ENCODE measurements at regions not wholly inside any gene's neighbourhood (a gene's known extent, or its start where the extent isn't known, plus 50 kb on each side); places are given as distances from the start of the nearest gene placed in this dataset.
"Not testable (repeated sequence)": the region's sequence is repeated elsewhere in the genome, so short reads cannot be mapped to it uniquely, and the experiment has no call there.

DNA sequence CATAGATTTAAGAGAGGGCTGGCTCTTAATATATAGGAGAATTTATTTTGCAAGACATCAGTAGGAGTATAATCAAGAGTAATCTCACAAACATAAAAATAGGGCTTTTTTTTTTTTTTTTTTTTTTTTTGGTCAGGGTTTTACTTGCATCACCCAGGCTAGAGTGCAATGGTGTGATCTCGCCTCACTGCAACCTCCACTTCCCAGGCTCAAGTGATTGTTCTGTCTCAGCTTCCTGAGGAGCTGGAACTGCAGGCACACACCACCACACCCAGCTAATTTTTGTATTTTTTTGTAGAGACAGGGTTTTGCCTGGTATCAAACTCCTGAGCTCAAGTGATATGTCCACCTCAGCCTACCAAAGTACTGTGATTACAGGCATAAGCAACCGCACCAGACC lies 535.3 kb downstream of the CCSER2 start:
- ATAC-seq (no peak), DNase-seq (no peak)
- H3K4me3 ChIP-seq = no peak overlapping the region
- no peak overlapping the region for H3K27ac ChIP-seq
- H3K4me1 ChIP-seq = no peaks in the 10 kb centered on the region
- H3K9me3 ChIP-seq = peaks cover 0 to 7% (median 0%) of the 10 kb centered on the region in 3 donors
- H3K27me3 ChIP-seq = no peaks in the 10 kb centered on the region
- WGBS, 2 donors = 85 to 93% methylated on average over 2 of the region's 2 CpGs
- H3K36me3 ChIP-seq (replicated peaks in 1 of 2; ENCODE audit: insufficient read depth in 1 of 2, low read depth in 2 of 2) = no peaks in the 10 kb centered on the region
- TF ChIP-seq, protein P1, sequence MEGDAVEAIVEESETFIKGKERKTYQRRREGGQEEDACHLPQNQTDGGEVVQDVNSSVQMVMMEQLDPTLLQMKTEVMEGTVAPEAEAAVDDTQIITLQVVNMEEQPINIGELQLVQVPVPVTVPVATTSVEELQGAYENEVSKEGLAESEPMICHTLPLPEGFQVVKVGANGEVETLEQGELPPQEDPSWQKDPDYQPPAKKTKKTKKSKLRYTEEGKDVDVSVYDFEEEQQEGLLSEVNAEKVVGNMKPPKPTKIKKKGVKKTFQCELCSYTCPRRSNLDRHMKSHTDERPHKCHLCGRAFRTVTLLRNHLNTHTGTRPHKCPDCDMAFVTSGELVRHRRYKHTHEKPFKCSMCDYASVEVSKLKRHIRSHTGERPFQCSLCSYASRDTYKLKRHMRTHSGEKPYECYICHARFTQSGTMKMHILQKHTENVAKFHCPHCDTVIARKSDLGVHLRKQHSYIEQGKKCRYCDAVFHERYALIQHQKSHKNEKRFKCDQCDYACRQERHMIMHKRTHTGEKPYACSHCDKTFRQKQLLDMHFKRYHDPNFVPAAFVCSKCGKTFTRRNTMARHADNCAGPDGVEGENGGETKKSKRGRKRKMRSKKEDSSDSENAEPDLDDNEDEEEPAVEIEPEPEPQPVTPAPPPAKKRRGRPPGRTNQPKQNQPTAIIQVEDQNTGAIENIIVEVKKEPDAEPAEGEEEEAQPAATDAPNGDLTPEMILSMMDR (IDR thresholded peaks at IDR 0.05) = no peak
- TF ChIP-seq POLR2A (IDR thresholded peaks at IDR 0.05) = no peak
- intact Hi-C loops (cut with DNase I) = no loop called here

DNA sequence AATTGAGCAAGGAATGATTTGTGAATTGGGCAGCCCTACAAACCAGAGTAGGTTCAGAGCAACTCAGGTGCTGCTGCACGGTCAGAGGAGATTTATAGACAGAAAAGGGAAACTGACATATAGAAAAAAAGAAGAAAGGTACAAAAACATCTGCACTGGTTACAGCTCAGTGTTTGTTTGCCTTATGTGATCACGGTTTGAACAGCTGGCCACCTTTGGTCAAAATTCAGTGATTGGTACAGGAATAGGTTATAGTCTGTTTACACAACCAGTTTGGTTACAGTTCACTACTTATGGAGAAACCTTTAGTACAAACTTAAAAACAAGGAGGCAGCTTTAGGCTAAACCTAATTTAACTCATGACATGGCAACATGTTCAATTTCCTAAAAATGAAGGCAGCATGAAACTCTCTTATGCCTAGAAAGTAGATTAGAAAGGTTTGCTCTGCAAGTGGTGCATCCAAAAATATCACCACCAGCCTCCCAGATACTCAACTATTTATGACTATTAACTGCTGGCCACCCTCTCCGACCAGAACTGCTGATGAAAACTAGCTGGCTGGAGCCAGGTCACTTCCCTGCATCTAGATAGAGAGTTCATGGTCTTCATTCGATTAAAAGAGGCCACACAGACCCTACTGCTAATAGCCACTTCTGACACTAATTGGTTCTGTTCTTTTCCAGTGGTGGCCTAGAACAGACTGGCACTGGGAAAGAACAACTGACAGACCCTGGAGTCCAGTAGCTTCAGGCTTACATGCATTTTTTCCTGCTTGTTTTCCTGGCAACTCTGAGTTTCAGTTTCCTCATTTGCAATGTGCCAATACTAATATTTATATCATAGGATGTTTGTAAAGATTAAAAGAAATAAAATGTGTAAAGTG lies 548.0 kb downstream of the CCSER2 start:
- DNase-seq (no peak), ATAC-seq (no peak)
- intact Hi-C loops (cut with DNase I) = no loop called here

DNA sequence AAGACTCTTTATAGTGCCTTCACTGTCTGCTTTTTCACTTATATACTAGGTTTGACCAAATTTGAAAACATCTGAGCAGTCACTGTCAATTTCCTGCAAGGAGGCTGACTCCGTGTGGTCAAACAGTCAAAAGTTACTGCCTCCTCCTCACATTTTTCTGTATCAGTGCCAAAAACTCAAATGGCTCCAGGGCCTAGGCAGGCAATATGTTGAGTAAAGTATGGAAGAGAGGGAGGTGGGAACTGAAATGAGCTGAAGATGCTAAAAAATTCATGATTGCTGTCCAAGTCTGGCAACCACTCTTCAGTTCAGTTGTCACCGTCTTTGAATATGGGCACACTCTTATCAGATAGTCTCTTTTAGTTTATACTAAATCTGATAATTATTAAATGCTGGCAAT lies 551.6 kb downstream of the CCSER2 start:
- ATAC-seq (no peak), DNase-seq (no peak)
- Histone ChIP-seq H3K27me3 (no peaks in the 10 kb centered on the region), H3K36me3 (replicated peaks in 1 of 2; ENCODE audit: insufficient read depth in 1 of 2, low read depth in 2 of 2) (no peaks in the 10 kb centered on the region), H3K4me1 (peaks cover 12% of the 10 kb centered on the region), H3K9me3 (no peaks in the 10 kb centered on the region), H3K4me3 (no peak overlapping the region), H3K27ac (no peak overlapping the region)
- TF ChIP-seq, protein P1 (IDR thresholded peaks at IDR 0.05) = no peak
- TF ChIP-seq POLR2A (IDR thresholded peaks at IDR 0.05) = no peak
- 65 to 87% methylated on average over 2 of the region's 2 CpGs for WGBS, 2 donors
- intact Hi-C loops (cut with DNase I) = no loop called here

More for the DNA sequence above, 548.0 kb downstream of the CCSER2 start:
- Histone ChIP-seq H3K9me3 (no peaks in the 10 kb centered on the region), H3K36me3 (replicated peaks in 1 of 2; ENCODE audit: insufficient read depth in 1 of 2, low read depth in 2 of 2) (no peaks in the 10 kb centered on the region), H3K4me1 (peaks cover 12% of the 10 kb centered on the region), H3K4me3 (no peak overlapping the region), H3K27ac (no peak overlapping the region), H3K27me3 (no peaks in the 10 kb centered on the region)
- 37 to 43% methylated on average over 4 of the region's 4 CpGs for WGBS, 2 donors
- TF ChIP-seq, protein P1 (IDR thresholded peaks at IDR 0.05) = no peak
- no peak for TF ChIP-seq POLR2A (IDR thresholded peaks at IDR 0.05)

DNA sequence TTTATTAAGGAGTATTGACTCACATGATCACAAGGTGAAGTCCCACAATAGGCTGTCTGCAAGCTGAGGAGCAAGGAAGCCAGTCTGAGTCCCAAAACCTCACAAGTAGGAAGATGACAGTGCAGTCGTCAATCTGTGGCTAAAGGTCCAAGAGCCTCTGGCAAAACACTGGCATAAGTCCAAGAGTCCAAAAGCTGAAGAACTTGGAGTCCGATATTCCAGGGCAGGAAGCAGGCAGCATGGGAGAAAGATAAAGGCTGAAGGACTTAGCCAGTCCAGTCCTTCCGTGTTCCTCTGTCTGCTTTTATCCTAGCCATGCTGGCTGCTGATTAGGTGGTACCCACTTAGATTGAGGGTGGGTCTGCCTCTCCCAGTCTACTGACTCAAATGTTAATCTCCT lies 553.3 kb downstream of the CCSER2 start:
- H3K4me3 ChIP-seq; H3K27me3 ChIP-seq; intact Hi-C loops (cut with DNase I); H3K4me1 ChIP-seq; DNase-seq; H3K9me3 ChIP-seq; H3K36me3 ChIP-seq (replicated peaks in 1 of 2; ENCODE audit: insufficient read depth in 1 of 2, low read depth in 2 of 2); H3K27ac ChIP-seq; ATAC-seq: not testable (repeated sequence)
- WGBS, 2 donors = 85 to 88% methylated on average over 3 of the region's 3 CpGs

DNA sequence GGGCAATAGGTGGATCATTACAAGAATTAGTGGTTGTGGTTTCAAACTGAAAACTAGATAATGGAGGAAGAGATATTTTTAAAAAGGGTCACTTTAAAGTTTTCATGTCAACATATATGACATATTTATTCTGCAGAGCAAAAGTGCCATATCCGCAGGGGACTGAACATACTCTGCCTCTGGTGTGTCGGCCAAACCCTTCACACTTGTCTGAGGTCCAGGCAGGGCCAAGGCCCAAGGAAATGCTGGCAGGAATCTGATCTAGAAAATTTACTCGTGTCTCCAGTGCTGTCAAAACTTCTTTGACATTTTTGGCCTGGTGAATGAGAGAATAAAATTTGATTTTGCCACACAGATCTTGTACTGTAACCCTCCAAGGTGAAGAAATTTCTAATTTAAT lies 562.3 kb downstream of the CCSER2 start:
- ATAC-seq (no peak), DNase-seq (no peak)
- Histone ChIP-seq H3K27ac (no peak overlapping the region), H3K4me3 (no peak overlapping the region), H3K27me3 (no peaks in the 10 kb centered on the region), H3K4me1 (no peaks in the 10 kb centered on the region), H3K9me3 (no peaks in the 10 kb centered on the region), H3K36me3 (replicated peaks in 1 of 2; ENCODE audit: insufficient read depth in 1 of 2, low read depth in 2 of 2) (no peaks in the 10 kb centered on the region)
- TF ChIP-seq, protein P1 (IDR thresholded peaks at IDR 0.05) = no peak
- no peak for TF ChIP-seq POLR2A (IDR thresholded peaks at IDR 0.05)
- intact Hi-C loops (cut with DNase I) = no loop called here
- WGBS, 2 donors = 62% methylated on average over 3 of the region's 3 CpGs
